ENCODE measurements at regions not wholly inside any gene's neighbourhood (a gene's known extent, or its start where the extent isn't known, plus 50 kb on each side); places are given as distances from the start of the nearest gene placed in this dataset.

- DNase-seq (ENCODE audit: low read depth, low spot score) = no peak
These were observed 57.1 kb upstream of the BTN3A2 start for GRCh38 chr6:26307850-26308249.

DNA sequence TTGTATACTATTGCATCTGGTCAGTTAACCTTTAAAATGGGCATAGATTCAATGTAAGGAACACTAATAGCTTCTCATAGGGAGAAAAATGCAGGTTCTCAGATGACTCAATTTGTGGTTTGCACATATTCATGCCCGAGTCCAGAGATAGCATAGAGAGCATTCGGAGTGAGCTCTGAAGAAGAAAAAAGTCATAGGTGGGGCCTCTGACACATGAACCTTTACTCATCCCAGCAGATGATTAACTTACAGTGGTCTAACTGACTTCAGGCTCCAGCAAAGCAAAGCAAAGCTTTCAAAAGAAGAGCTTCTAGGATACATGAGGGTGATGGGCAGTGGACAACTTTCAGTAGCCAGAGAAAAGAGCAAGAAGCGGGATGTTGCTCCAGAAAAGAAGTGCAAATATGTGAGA, 55.3 kb upstream of the BTN3A2 start:
- no peak for DNase-seq (ENCODE audit: low read depth, low spot score)

DNA sequence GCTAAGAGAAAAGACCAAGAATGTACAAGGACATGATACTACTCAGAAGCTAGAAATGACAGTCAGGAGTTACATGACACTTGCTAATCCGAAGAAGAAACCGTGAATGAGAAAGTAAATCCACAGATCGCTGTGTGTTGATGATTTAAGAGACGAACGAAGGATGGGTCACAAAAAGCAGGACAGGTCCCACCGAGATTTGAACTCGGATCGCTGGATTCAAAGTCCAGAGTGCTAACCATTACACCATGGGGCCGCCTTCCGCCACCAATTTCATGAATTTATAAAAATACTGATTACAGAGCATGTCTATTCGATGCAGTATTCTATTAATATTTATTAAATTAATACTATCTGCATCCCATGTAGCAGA, 54.0 kb upstream of the BTN3A2 start:
- DNase-seq (ENCODE audit: low read depth, low spot score) = no peak

DNA sequence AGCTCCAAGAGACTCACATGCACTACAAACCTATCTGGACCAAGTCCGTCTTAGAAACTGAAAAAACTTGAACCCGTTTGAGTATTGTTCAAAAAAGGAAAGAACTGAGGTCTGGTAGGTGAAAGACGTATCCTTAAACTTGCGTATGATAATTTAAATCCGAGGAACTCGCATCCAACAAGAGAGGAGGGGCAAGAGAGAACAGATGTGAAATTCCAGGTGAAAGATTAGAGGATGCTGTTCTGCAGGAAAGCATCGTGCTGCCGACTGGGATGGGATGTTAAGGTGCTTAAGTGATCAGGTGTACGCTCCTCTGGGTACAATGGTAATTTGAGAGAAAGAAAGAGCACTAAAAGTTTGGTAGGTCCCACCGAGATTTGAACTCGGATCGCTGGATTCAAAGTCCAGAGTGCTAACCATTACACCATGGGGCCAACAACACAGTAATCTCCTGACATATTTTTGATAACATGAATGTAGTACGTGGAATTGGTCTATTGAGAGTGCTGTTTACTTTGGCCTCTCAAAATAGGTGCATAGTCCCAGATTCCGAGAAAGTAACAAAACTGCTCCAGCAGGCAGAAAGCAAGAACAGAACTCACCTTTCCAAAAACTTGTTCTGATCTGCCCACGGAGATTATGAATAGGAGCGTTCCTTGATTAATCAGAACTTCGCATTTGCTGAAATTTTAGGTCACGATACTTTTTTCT, 53.5 kb upstream of the BTN3A2 start:
- DNase-seq (ENCODE audit: low read depth, low spot score) = no peak

- DNase-seq (ENCODE audit: low read depth, low spot score) = no peak
These were observed 52.9 kb upstream of the BTN3A2 start for GRCh38 chr6:26312096-26312463.

- DNase-seq (ENCODE audit: low read depth, low spot score) = peak; percentile 54
These were observed 52.2 kb upstream of the BTN3A2 start for GRCh38 chr6:26312501-26313397.

Measured in brain pericyte (primary cell).